NCI-H2196 treated with DMSO at 0.1 percent for 48 hours (cell line): ENCODE measurements at regions not wholly inside any gene's neighbourhood (a gene's known extent, or its start where the extent isn't known, plus 50 kb on each side); places are given as distances from the start of the nearest gene placed in this dataset.

Source experiments
- DNase-seq: peaks from one replicate; lab custom pipeline; 2025; ENCODE audit not compliant: unreplicated experiment; lab: John Stamatoyannopoulos, UW

- no peak for DNase-seq
Measured at GRCh38 chr1:29749024-29749945, 513.0 kb downstream of the PTPRU start.

DNA sequence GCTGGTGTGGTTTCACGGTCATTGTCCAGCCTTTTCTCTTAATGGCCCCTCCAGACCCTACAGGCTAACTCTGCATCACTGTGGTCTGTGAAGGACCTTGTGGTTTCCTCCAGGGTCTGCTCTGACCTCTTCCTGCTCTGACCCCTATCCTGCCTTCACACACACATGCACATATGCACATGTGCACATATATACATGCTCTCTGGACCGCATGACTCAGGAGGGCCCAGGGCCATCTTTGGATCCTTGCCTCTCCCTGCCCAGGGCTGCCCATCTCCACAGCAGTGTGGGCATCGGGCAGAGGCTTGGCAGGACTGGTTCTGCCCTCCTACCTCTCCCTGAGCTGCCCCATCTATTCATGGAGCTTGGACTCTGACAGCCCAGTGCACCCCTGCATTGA, 510.9 kb downstream of the PTPRU start:
- no peak for DNase-seq

GRCh38 chr1:29746076-29746665, 509.8 kb downstream of the PTPRU start:
- DNase-seq = no peak

GRCh38 chr1:29744684-29745490, 508.6 kb downstream of the PTPRU start:
- no peak for DNase-seq

- no peak for DNase-seq
Measured at GRCh38 chr1:29743931-29744330, 507.6 kb downstream of the PTPRU start.

- no peak for DNase-seq
Measured at GRCh38 chr1:29743264-29743663, 506.9 kb downstream of the PTPRU start.

DNA sequence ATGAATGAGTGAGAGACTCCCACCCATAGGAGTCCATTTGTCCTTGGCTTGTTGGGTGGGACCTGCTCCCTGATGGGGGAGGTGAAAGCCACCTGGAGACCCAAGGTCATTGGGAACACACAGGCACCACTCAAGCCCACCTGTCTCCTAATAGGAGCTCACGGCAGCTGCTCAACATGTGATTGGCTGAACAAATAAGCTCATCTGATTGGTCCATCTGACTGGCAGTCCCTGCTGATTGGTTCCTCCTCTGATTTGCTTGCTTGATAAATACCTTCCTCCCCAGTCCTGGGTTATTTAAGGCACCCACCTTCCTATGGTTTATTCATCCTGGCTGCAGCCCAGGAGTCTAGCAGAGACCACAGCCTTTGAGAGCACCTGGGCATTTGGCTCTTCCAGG, 502.9 kb downstream of the PTPRU start:
- no peak for DNase-seq

- DNase-seq = no peak
Measured at GRCh38 chr1:29736582-29737188, 500.4 kb downstream of the PTPRU start.

- DNase-seq = no peak
Measured at GRCh38 chr1:29732453-29732852, 496.1 kb downstream of the PTPRU start.

GRCh38 chr1:29730623-29731022, 494.3 kb downstream of the PTPRU start:
- no peak for DNase-seq

GRCh38 chr1:29729281-29729680, 493.0 kb downstream of the PTPRU start:
- DNase-seq = no peak

DNA sequence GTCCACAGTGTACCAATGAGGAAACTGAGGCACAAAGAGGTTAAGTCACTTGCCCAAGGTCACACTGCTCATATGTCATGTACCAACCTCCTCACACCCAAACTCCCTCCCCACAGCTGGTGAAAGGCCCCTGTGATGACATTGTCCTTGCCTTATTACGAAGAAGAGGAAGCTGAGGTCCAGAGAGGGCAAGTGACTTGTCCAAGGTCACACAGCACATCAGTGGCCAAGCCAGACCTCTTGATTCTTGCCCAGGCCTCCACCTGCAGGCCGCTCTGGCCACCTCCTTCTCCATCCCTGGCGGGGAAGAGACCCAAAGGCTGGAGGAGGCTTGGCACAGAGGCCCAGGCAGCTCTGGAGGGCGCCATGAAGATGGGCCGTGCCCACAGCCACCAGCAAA, 492.4 kb downstream of the PTPRU start:
- no peak for DNase-seq

DNA sequence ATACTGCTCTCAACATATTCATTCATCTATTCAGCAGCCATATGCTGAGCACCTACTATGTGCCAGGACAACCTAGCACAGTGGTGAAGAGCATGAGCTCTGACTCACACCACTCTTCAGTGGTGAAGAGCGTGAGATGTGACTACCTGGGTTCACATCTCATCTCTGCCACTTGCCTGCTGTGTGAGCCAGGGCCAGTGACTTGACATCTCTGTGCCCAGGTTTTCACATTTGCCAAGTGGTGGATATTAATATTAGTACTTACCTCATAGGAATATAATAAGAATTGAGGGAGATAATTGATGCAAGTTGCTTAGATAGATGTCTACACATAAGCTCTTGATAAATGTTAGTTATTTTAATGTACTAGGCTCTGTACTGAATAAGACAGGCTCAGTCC, 488.9 kb downstream of the PTPRU start:
- no peak for DNase-seq

GRCh38 chr1:29722598-29722997, 486.3 kb downstream of the PTPRU start:
- no peak for DNase-seq

DNA sequence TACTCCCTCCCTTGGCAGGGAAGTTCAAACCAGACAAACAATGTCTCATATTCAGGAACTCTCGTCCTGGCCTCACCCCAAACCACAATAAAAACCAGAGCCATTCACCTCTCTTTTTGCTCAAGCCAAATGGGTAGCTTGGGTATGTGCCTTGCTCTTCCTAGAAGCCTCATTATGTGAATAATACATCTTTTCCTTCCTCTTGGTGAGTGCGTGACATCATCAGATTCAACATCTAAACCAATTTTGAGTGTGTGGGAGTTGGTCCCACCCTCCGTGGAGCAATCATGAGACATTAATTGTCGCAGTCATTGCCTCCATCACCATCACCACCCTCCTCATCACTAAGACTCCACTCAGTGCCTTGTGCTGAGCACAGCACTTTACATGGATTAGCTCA, 482.9 kb downstream of the PTPRU start:
- DNase-seq = no peak

DNA sequence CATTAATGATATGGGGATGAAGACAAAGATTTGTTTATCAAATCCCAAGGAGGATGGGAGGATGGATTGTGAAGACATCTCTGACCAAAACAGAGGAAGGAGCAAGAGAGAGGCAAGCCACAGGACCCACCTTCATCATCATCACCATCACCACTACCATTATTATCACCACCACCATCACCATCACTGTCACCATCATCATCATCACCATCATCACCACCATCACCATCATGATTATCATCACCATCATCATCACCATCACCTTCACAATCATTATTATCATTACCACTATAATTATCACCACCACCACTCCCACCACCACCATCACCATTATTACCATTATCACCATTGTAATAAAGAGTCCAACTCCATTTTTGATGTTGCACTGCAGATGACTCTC, 482.5 kb downstream of the PTPRU start:
- DNase-seq = no peak

- DNase-seq = no peak
Measured at GRCh38 chr1:29716306-29716705, 480.0 kb downstream of the PTPRU start.

DNA sequence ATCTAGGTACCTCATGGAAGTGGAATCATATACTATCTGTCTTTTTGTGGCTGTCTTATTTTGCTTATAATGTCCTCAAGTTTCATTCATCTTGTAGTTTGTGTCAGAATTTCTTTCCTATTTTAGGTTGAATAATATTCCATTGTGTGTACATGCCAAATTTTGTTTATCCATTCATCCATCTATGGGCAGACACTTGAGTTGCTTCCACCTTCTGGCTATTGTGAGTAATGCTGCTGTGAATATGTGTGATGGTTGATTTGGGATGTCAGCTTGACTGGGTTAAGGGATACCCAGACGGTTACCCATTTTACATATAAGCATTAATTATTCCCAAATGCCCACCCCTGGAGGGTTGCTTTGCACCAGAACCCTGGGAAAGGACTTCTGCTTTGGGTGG, 477.5 kb downstream of the PTPRU start:
- no peak for DNase-seq

- DNase-seq = no peak
Measured at GRCh38 chr1:29712801-29713200, 476.5 kb downstream of the PTPRU start.

- no peak for DNase-seq
Measured at GRCh38 chr1:29712284-29712651, 475.9 kb downstream of the PTPRU start.

GRCh38 chr1:29711582-29712283, 475.4 kb downstream of the PTPRU start:
- no peak for DNase-seq
